H54 (cell line): ENCODE measurements at regions not wholly inside any gene's neighbourhood (a gene's known extent, or its start where the extent isn't known, plus 50 kb on each side); places are given as distances from the start of the nearest gene placed in this dataset.

Experiments used
- DNase-seq: peaks from one replicate; pipeline ENCODE4 v3.0.0; 2011; ENCODE audit warnings: low spot score, mixed read lengths; ENCODE audit not compliant: insufficient read length
- FAIRE-seq: peaks from 3 replicates; lab custom pipeline; 2011; peaks lifted over from hg19 to GRCh38; lab: Jason Lieb, UNC
- POLR2A ChIP-seq: IDR thresholded peaks from 2 replicates; pipeline ENCODE4 v1.6.1; 2011; ENCODE audit warnings: low read depth, mild to moderate bottlenecking, low read length

DNA sequence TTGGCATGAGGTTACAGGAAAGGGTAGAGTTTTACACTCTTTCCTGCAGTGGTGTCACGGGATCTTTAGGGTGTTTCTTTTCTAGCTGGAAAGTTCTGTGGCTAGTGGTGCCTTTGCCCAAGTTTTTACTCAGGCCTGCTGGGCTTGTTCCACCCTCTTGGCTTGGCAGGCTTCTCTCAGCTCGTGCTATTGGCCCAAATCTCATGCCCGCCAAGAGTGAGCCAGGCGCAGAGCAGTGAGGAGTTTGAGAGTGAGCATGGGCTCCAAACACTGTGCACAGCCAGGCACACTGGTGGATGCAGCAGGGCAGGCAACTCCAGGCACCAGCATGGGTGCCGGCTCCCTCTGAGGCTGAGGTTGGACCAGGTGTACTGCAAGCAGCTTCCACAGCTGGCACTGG lies 206.5 kb downstream of the SAMD5 start:
- no peak for DNase-seq
- no peak for TF ChIP-seq POLR2A
- FAIRE-seq: no peak

DNA sequence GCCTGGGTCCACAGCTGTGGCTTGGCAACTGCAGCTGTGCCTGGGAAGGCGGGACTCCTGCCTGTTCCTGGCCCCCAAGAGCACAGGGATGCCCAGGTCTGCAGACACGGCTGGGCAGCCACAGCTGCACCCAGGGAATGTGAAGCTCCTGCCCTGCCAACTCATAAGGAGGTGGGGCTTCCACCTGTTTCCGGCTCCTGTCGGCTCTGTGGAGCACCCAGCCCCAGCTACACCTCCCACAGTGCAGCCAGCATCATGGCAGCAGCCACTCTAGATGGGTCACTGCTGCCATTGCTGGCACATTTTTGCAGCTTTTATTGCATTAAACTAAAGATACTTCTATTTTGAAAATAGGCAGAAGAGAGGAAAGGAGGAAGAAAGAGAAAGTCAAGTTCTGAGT lies 207.9 kb downstream of the SAMD5 start:
- FAIRE-seq (no peak), DNase-seq (no peak)
- TF ChIP-seq POLR2A: no peak

DNA sequence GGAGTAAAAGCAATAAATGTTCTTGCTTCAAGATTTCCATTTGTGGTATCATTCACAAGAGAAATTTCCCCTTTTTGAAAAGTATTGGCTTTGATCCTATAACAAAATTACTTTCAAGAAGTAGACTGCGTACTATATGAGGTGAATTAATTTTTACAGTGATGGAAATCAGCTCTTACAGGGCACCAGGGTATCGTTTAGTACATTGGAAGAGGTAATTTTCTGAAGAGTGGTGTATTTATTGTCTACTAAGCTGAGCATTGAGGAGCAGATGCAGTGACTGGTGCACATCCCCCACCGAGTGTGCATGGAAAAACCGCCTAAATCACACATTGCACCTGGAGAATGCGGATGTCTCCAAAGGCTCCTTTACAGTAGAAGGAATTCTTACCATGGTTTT lies 209.5 kb downstream of the SAMD5 start:
- TF ChIP-seq POLR2A: no peak
- FAIRE-seq (no peak), DNase-seq (no peak)

DNA sequence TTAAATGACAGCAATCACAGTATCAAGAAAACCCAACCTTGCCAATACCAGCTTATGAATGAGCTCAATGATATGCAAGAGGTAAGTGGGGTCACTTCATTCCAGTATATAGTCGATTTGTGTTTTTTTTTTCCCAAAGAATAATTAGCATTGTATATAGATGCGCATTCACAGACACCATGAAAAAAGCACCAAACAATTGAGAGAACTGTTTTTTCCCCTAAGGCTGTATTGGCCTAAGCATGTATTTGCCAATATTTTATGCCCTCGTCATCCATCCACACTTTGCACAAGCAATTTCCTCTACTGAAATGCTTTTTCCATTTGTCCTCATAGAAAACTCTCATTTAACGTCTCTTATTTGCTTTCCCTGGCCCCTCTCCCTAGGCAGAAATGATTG lies 213.7 kb downstream of the SAMD5 start:
- no peak for DNase-seq
- FAIRE-seq: no peak

DNA sequence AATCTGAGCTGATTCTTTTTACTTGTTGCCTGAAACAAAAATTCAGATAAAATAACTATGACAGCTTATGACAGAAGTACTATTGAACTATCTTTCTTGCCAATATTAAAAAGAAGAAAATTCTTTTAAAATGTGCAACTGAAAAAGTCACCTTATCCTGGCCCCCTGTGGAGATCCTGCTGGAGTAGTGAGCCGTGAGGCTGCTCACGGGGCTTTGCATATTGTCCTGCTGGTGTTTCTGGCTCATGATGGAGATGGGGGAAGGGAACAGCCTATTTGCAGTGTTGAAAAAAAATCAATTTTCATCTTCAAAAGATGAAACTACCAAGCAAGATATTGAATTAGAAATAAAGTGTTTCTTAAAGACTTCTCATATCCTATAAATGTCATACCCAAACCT lies 216.0 kb downstream of the SAMD5 start:
- FAIRE-seq (no peak), DNase-seq (no peak)
- no peak for TF ChIP-seq POLR2A

More for the DNA sequence above, 213.7 kb downstream of the SAMD5 start:
- no peak for TF ChIP-seq POLR2A

DNA sequence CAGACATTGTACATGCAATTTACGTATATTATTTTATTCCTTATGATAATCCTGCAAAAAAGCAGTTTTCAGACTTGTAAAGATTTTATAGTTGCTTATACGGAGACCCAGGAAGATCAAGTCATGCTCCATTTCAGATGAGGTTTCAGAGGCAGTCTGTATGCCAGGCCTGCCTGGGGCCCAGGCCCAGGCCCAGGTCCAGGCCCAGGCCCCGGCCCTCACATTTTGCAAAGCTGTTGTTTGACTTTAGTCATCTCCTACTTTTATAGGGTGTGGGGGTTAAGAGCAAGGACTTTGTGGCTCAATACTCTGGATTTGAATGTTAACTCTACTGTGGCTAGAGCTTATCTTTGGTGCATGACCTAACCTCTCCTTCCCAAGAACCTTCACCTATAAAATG lies 217.9 kb downstream of the SAMD5 start:
- TF ChIP-seq POLR2A: no peak
- DNase-seq (no peak), FAIRE-seq (no peak)

DNA sequence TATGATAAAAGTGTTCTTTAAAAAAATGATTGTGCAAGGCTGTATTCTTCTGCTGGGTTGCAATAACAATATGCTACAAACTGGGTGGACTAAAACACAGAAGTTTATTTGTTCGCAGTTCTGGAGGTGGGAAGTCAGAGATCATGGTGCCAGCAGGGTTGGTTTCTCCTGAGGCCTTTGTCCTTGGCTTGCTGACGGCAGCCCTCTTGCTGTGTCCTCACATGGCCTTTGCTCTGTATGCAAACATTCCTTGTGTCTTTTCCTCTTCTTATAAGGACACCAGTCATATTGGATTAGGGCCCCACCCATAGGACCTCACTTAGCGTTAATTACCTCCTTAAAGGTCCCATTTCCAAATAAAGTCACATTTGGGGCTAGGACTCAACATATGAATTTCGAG lies 220.4 kb downstream of the SAMD5 start:
- no peak for TF ChIP-seq POLR2A
- FAIRE-seq (no peak), DNase-seq (no peak)

DNA sequence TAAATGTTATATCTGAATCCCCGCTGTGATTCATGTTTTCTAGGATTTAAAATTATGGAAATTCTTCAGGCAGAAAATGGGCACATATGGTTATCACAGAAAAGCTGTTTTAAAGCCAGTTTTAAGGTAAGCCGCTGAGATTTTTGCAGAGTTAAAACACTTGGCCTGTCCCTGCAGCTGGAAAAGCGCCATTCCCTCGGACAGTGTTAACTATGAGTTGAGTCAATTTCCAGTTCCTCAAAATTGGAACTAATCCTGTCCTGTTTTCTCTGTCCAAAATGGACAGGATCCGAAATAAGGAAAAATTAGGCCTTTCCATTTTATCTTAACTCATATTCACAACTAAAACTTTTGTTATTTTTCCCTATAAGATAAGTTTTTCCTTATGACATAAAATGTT lies 225.2 kb downstream of the SAMD5 start:
- no peak for TF ChIP-seq POLR2A
- DNase-seq (no peak), FAIRE-seq (no peak)

DNA sequence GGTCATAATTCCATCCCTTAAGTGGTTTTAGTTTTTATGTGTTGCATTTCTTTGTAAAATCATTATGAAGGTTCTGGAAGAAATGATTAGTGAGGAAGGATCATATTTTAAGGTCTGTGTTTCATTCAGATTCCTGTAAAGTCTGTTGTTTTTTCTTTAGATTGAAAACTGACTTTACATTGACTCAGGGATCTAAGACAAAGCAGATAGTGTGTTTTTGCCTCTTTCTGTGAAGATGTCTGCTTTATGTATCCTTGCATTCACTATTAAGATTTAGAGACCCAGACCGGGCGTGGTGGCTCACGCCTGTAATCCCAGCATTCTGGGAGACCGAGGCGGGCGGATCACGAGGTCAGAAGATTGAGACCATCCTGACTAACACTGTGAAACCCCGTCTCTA lies 225.7 kb downstream of the SAMD5 start:
- no peak for TF ChIP-seq POLR2A
- DNase-seq: no peak
- FAIRE-seq: no peak

DNA sequence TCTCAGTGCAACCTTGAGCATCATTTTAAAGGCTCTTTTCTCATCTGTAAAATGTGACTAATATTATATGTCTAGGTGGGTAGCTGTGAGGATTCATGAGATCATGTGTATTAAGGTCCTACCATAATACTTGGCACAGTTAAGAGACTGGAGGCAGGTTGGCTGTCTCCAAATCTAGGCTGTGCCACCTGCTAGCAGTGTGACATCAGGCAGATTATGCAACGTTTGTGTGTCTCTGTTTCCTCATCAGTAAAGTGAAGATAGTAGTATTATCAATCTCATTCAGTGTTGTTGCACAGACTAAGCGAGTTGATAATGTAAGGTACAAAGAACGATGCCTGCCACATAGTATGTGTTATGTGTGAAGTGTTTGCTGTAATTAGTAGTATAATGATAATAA lies 227.4 kb downstream of the SAMD5 start:
- DNase-seq (no peak), FAIRE-seq (no peak)
- no peak for TF ChIP-seq POLR2A

DNA sequence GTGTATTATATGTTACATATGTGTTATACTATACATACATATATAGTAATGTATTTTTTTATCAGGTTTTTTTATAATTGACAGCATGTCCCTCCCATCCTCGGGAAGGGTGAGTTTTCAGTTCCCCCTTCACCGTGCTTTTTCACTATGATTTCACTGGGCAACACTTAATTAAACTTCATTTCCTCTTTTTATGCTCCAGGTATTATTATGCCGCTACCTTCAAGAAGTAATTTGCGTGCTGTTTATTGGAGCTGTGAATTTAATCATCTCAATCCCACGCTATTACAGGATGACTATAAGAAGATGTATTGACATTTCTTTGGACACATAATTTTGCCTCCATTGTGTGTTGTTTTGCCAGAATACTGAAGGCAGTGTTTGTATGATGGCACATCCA lies 228.6 kb downstream of the SAMD5 start:
- no peak for DNase-seq
- FAIRE-seq: no peak
- TF ChIP-seq POLR2A: no peak

DNA sequence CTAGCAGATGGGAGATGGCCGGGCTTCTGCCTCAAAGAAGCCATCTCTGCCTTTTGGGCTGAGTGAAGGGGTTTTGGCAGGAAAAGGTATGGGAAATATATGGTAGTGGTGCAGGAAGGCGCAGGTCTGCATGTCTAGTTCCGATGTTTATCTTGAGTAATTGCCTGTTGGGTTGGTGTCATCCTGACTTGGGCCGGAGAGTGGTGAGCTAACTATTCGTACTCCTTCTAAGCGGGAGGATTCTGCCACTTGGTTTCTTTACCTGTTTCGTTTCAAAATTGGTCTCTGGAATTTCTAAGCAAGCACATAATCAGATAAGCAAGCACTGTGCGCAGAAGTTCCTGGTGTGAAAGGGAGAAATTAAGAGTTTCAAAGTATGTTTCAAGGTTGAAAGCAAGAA lies 229.6 kb downstream of the SAMD5 start:
- TF ChIP-seq POLR2A: no peak
- DNase-seq: no peak
- no peak for FAIRE-seq

DNA sequence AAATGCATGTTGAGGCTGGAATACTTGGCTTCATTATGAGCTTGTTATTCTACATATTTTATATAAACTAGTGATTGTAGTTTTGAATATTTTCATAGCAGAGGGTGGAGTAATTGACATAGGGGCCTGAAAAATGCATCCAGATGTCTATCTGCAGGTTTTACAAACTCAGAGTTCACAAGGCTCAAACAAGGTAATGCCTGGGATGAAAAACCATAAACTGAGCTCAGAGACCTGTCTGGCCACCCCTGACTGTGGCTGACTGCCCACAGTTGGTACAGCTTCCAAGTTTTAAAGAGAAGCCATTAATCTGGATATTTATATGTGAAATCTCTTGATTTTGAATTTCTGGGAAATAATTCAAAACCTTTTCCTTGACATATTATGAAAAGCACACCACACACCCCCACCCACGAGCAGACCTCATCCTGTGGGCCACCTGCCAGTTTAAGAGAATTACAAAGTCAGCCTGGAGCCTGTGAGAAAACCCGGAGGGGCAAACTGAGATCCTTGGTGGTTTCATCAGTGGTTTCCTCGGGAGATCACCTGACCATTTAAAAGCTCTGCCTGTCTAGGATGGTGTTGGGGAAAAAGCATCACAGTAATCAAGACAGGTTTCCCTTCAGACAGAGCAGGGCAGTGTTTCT lies 230.1 kb downstream of the SAMD5 start:
- FAIRE-seq: no peak
- no peak for DNase-seq
- no peak for TF ChIP-seq POLR2A

DNA sequence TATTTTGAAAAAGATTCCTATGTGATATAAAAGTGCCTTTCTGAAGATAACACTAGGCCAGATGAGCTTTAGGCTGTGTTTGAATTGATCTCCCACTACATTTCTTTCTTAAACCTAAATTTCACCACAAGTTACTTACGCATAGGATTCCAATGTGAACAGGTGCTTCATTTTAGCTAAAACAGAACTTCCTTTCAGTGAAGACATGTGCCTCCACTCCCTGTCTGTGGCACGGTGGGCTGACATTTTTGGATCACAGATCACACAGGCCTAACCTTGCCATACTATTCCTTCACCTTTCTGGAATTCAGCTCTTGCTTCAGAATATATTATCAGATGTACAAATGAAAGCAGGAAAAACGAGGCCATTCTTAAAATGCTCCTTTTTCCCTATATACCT lies 231.8 kb downstream of the SAMD5 start:
- no peak for DNase-seq
- no peak for TF ChIP-seq POLR2A
- no peak for FAIRE-seq

DNA sequence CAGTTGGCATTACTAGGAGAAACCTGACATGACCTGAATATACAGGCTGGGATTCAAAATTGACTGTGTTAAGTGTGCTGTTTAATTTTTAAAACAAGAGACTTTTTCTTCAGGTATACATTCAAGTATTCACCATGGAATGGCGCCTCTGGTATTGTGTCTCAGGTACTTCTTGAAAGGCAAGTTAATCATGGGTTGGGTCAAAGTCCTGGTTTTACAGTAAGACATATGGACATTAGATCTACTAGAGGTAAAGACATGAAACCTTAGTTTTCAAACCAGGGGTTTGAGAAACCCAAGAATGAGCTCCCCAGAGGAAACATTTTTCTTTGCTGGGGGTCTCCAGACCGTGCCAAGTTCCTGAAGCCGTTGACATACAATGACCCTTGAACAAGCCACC lies 232.4 kb downstream of the SAMD5 start:
- FAIRE-seq: no peak
- DNase-seq: no peak

More for the DNA sequence above, 232.4 kb downstream of the SAMD5 start:
- TF ChIP-seq POLR2A: no peak
